ENCODE measurements at regions not wholly inside any gene's neighbourhood (a gene's known extent, or its start where the extent isn't known, plus 50 kb on each side); places are given as distances from the start of the nearest gene placed in this dataset.
"Not testable (repeated sequence)": the region's sequence is repeated elsewhere in the genome, so short reads cannot be mapped to it uniquely, and the experiment has no call there.

GRCh38 chr2:111445941-111446340, 325.2 kb downstream of the BCL2L11 start:
- H3K9me3 ChIP-seq; ATAC-seq; in situ Hi-C loops (cut with MboI; ENCODE audit: low sequenced_read_pairs in 4 of 4); intact Hi-C loops (cut with DNase I; ENCODE audit: low total_unique reads); H3K4me3 ChIP-seq; DNase-seq; H3K36me3 ChIP-seq; H3K4me1 ChIP-seq; H3K27ac ChIP-seq; H3K27me3 ChIP-seq: not testable (repeated sequence)

- intact Hi-C loops (cut with DNase I; ENCODE audit: low total_unique reads); in situ Hi-C loops (cut with MboI; ENCODE audit: low sequenced_read_pairs in 4 of 4); H3K9me3 ChIP-seq: not testable (repeated sequence)
Observed at GRCh38 chr2:111447482-111447881, 326.8 kb downstream of the BCL2L11 start.

GRCh38 chr2:111448796-111449195, 328.1 kb downstream of the BCL2L11 start:
- H3K9me3 ChIP-seq; H3K4me1 ChIP-seq; H3K27ac ChIP-seq; DNase-seq; ATAC-seq; H3K36me3 ChIP-seq; intact Hi-C loops (cut with DNase I; ENCODE audit: low total_unique reads); H3K27me3 ChIP-seq; H3K4me3 ChIP-seq; in situ Hi-C loops (cut with MboI; ENCODE audit: low sequenced_read_pairs in 4 of 4): not testable (repeated sequence)

More at GRCh38 chr2:111447482-111447881, 326.8 kb downstream of the BCL2L11 start:
- H3K36me3 ChIP-seq, H3K27me3 ChIP-seq, H3K4me1 ChIP-seq, ATAC-seq, H3K4me3 ChIP-seq, DNase-seq, H3K27ac ChIP-seq: not testable (repeated sequence)

- H3K27me3 ChIP-seq; DNase-seq; H3K9me3 ChIP-seq; intact Hi-C loops (cut with DNase I; ENCODE audit: low total_unique reads); in situ Hi-C loops (cut with MboI; ENCODE audit: low sequenced_read_pairs in 4 of 4); ATAC-seq; H3K27ac ChIP-seq; H3K4me3 ChIP-seq; H3K36me3 ChIP-seq; H3K4me1 ChIP-seq: not testable (repeated sequence)
Observed at GRCh38 chr2:111450526-111450925, 329.8 kb downstream of the BCL2L11 start.

- H3K27ac ChIP-seq = peak overlapping the region; percentile 32 to 61 (median 48)
- intact Hi-C loops (cut with DNase I; ENCODE audit: low total_unique reads); H3K27me3 ChIP-seq; H3K4me1 ChIP-seq; H3K9me3 ChIP-seq; H3K36me3 ChIP-seq; DNase-seq; in situ Hi-C loops (cut with MboI; ENCODE audit: low sequenced_read_pairs in 4 of 4): not testable (repeated sequence)
- peak overlapping the region; percentile 10 to 36 (median 28) for H3K4me3 ChIP-seq
- ATAC-seq = peak; percentile 47 to 48
Observed at GRCh38 chr2:111451692-111452199, 331.0 kb downstream of the BCL2L11 start.

- H3K27ac ChIP-seq = peak overlapping the region; percentile 32 to 61 (median 48)
- H3K27me3 ChIP-seq; in situ Hi-C loops (cut with MboI; ENCODE audit: low sequenced_read_pairs in 4 of 4); H3K9me3 ChIP-seq; H3K36me3 ChIP-seq; DNase-seq; intact Hi-C loops (cut with DNase I; ENCODE audit: low total_unique reads); H3K4me1 ChIP-seq: not testable (repeated sequence)
- H3K4me3 ChIP-seq = peak overlapping the region; percentile 10 to 36 (median 28)
- ATAC-seq = peak; percentile 34 to 51
Observed at GRCh38 chr2:111452208-111452607, 331.5 kb downstream of the BCL2L11 start.

- H3K27me3 ChIP-seq; H3K4me3 ChIP-seq; H3K27ac ChIP-seq; intact Hi-C loops (cut with DNase I; ENCODE audit: low total_unique reads); H3K4me1 ChIP-seq; DNase-seq; ATAC-seq; H3K36me3 ChIP-seq; in situ Hi-C loops (cut with MboI; ENCODE audit: low sequenced_read_pairs in 4 of 4); H3K9me3 ChIP-seq: not testable (repeated sequence)
Observed at GRCh38 chr2:111453308-111453707, 332.6 kb downstream of the BCL2L11 start.

GRCh38 chr2:111453816-111454215, 333.1 kb downstream of the BCL2L11 start:
- intact Hi-C loops (cut with DNase I; ENCODE audit: low total_unique reads); H3K36me3 ChIP-seq; H3K27ac ChIP-seq; ATAC-seq; H3K4me1 ChIP-seq; H3K27me3 ChIP-seq; in situ Hi-C loops (cut with MboI; ENCODE audit: low sequenced_read_pairs in 4 of 4); H3K4me3 ChIP-seq; DNase-seq; H3K9me3 ChIP-seq: not testable (repeated sequence)

GRCh38 chr2:111454404-111454803, 333.7 kb downstream of the BCL2L11 start:
- DNase-seq = peak in 1 of 2 donors; percentile 36
- H3K36me3 ChIP-seq; H3K4me3 ChIP-seq; in situ Hi-C loops (cut with MboI; ENCODE audit: low sequenced_read_pairs in 4 of 4); H3K9me3 ChIP-seq; H3K27me3 ChIP-seq; H3K4me1 ChIP-seq; H3K27ac ChIP-seq; intact Hi-C loops (cut with DNase I; ENCODE audit: low total_unique reads): not testable (repeated sequence)
- TF ChIP-seq CTCF (IDR thresholded peaks at IDR 0.05 in 4 of 5, conservative IDR thresholded peaks at IDR 0.05 in 1 of 5) = peak in 1 of 5 experiments; percentile 29
- ATAC-seq = peak; percentile 82 to 90

GRCh38 chr2:111455016-111456015, 334.6 kb downstream of the BCL2L11 start:
- ATAC-seq; H3K4me3 ChIP-seq; H3K4me1 ChIP-seq; H3K9me3 ChIP-seq; in situ Hi-C loops (cut with MboI; ENCODE audit: low sequenced_read_pairs in 4 of 4); H3K27me3 ChIP-seq; H3K36me3 ChIP-seq; intact Hi-C loops (cut with DNase I; ENCODE audit: low total_unique reads); DNase-seq: not testable (repeated sequence)
- H3K27ac ChIP-seq = peak overlapping the region in 1 of 4 donors; percentile 29

- H3K27ac ChIP-seq; DNase-seq; in situ Hi-C loops (cut with MboI; ENCODE audit: low sequenced_read_pairs in 4 of 4); H3K4me1 ChIP-seq; ATAC-seq; H3K9me3 ChIP-seq; intact Hi-C loops (cut with DNase I; ENCODE audit: low total_unique reads); H3K4me3 ChIP-seq; H3K36me3 ChIP-seq; H3K27me3 ChIP-seq: not testable (repeated sequence)
Observed at GRCh38 chr2:111457191-111457590, 336.5 kb downstream of the BCL2L11 start.
